GM23338 (cell line): ENCODE measurements at regions not wholly inside any gene's neighbourhood (a gene's known extent, or its start where the extent isn't known, plus 50 kb on each side); places are given as distances from the start of the nearest gene placed in this dataset.

Experiments used
- ATAC-seq: fragments of 200-7000 bp; cut with Tn5 transposase; 3 replicates; pipeline ENCODE4 v1.9.1; 2020
- DNase-seq: peaks from one replicate; pipeline ENCODE4 v3.0.0-alpha.2; 2015; ENCODE audit warnings: low spot score
- H2AFZ ChIP-seq: fragments of 200-600 bp; sonication (generic); 2 replicates; pipeline ENCODE4 v1.8.0; 2016; ENCODE audit warnings: antibody characterized with exemption, mild to moderate bottlenecking, moderate library complexity
- H3F3A ChIP-seq: fragments of 200-600 bp; sonication (generic); replicated peaks from 2 replicates; pipeline ENCODE4 v1.8.0; 2017; ENCODE audit warnings: antibody characterized with exemption, mixed run types, low read depth
- H3K27ac ChIP-seq: fragments of 200-600 bp; sonication (generic); 2 replicates; pipeline ENCODE4 v1.6.1; 2016; ENCODE audit warnings: low read depth
- H3K27me3 ChIP-seq: fragments of 200-600 bp; sonication (generic); 2 replicates; pipeline ENCODE4 v1.8.0; 2016; ENCODE audit warnings: mild to moderate bottlenecking, mixed run types, moderate library complexity; ENCODE audit not compliant: insufficient read depth
- H3K36me3 ChIP-seq: fragments of 200-600 bp; sonication (generic); 2 replicates; pipeline ENCODE4 v1.8.0; 2016; ENCODE audit warnings: mild to moderate bottlenecking; ENCODE audit not compliant: insufficient read depth
- H3K4me1 ChIP-seq: fragments of 200-600 bp; sonication (generic); 2 replicates; pipeline ENCODE4 v1.8.0; 2016; ENCODE audit warnings: mild to moderate bottlenecking, moderate library complexity; ENCODE audit not compliant: insufficient read depth
- H3K4me2 ChIP-seq: fragments of 200-600 bp; sonication (generic); 2 replicates; pipeline ENCODE4 v1.7.1; 2017; ENCODE audit warnings: mixed run types
- H3K4me3 ChIP-seq: fragments of 200-600 bp; sonication (generic); 2 replicates; pipeline ENCODE4 v1.6.1; 2016; ENCODE audit warnings: mixed run types
- H3K79me2 ChIP-seq: fragments of 200-600 bp; sonication (generic); replicated peaks from 2 replicates; pipeline ENCODE4 v1.8.0; 2017; ENCODE audit warnings: mild to moderate bottlenecking; ENCODE audit not compliant: insufficient read depth
- H3K9me2 ChIP-seq: fragments of 200-600 bp; sonication (generic); 2 replicates; pipeline ENCODE4 v1.8.0; 2017; ENCODE audit not compliant: insufficient read depth
- H4K20me1 ChIP-seq: fragments of 200-600 bp; sonication (generic); replicated peaks from 2 replicates; pipeline ENCODE4 v1.8.0; 2017; ENCODE audit warnings: mild to moderate bottlenecking; ENCODE audit not compliant: insufficient read depth
- H3K27ac Mint-ChIP-seq: 2 replicates; pipeline ENCODE4 v1.8.0; 2020; ENCODE audit warnings: inconsistent platforms, mild to moderate bottlenecking, moderate library complexity, mixed read lengths
- H3K27me3 Mint-ChIP-seq: 3 replicates; pipeline ENCODE4 v1.8.0; 2022; ENCODE audit warnings: low read depth, mild to moderate bottlenecking, moderate library complexity, mixed read lengths, inconsistent platforms; ENCODE audit not compliant: insufficient read depth, poor library complexity
- H3K36me3 Mint-ChIP-seq: 3 replicates; pipeline ENCODE4 v1.8.0; 2021; ENCODE audit warnings: low read depth, mild to moderate bottlenecking, inconsistent platforms, moderate library complexity, mixed read lengths
- H3K4me1 Mint-ChIP-seq: 3 replicates; pipeline ENCODE4 v1.8.0; 2020; ENCODE audit warnings: mild to moderate bottlenecking, inconsistent platforms, mixed read lengths
- H3K4me3 Mint-ChIP-seq: 3 replicates; pipeline ENCODE4 v1.8.0; 2021; ENCODE audit warnings: moderate library complexity, mild to moderate bottlenecking, inconsistent platforms, mixed read lengths
- H3K9me3 Mint-ChIP-seq: 3 replicates; pipeline ENCODE4 v1.8.0; 2020; ENCODE audit warnings: moderate library complexity, mild to moderate bottlenecking, inconsistent platforms, mixed read lengths
- CREB1 ChIP-seq: fragments of 250-450 bp; sonication (Bioruptor Pico); IDR thresholded peaks from 2 replicates; pipeline ENCODE4 v1.5.0; 2020; ENCODE audit warnings: low read depth, mild to moderate bottlenecking, moderate library complexity
- CTCF ChIP-seq, 2 experiments: fragments of 200-600 bp in 1 of 2; sonication (generic) in 1 of 2; conservative IDR thresholded peaks; 2 replicates each; pipeline versions ENCODE4 v1.5.1 to v1.6.1; 2016 to 2017; ENCODE audit warnings: antibody characterized with exemption in 2 of 2, low read depth in 2 of 2, mild to moderate bottlenecking in 2 of 2, moderate library complexity in 1 of 2
- EZH2 ChIP-seq: fragments of 200-600 bp; sonication (generic); IDR thresholded peaks from one replicate; pipeline ENCODE4 v1.8.0; 2017; ENCODE audit warnings: antibody characterized with exemption, mild to moderate bottlenecking, low read depth; ENCODE audit not compliant: unreplicated experiment
- NANOG ChIP-seq: IDR thresholded peaks from 2 replicates; pipeline ENCODE4 v1.6.1; 2016; ENCODE audit warnings: antibody characterized with exemption, borderline replicate concordance

GRCh38 chr4:54384563-54384962, 155.5 kb downstream of the PDGFRA start:
- no peaks in the 10 kb centered on the region for H4K20me1 ChIP-seq
- peaks cover 2% of the 10 kb centered on the region; the same call in 1 of the 3 replicates for H3K4me1 Mint-ChIP-seq
- H3K27ac Mint-ChIP-seq, result no peak overlapping the region
- H3K4me3 ChIP-seq, result no peak overlapping the region
- H3K27me3 Mint-ChIP-seq, result no peaks in the 10 kb centered on the region
- H3K79me2 ChIP-seq, result no peaks in the 10 kb centered on the region
- no peak overlapping the region for H3K4me3 Mint-ChIP-seq
- no peaks in the 10 kb centered on the region for H3K36me3 ChIP-seq
- no peaks in the 10 kb centered on the region; the same call in 2 of the 3 replicates for H3K36me3 Mint-ChIP-seq
- H3K4me2 ChIP-seq, result no peak overlapping the region
- no peaks in the 10 kb centered on the region for H3F3A ChIP-seq
- peak; percentile 52 for ATAC-seq
- no peaks in the 10 kb centered on the region for H3K4me1 ChIP-seq
- H3K27me3 ChIP-seq, result no peaks in the 10 kb centered on the region
- H2AFZ ChIP-seq, result peak overlapping the region; percentile 56; the same call in 1 of the 2 replicates
- H3K9me3 Mint-ChIP-seq, result peaks cover 4% of the 10 kb centered on the region; the same call in 2 of the 3 replicates
- H3K27ac ChIP-seq, result no peak overlapping the region
- TF ChIP-seq CTCF (conservative IDR thresholded peaks at IDR 0.05; ENCODE audit: low read depth in 2 of 2) (peak; percentile 39 to 66; a peak in 3 of 4 replicates), NANOG (no peak), EZH2 (no peak)
- DNase-seq, result peak; percentile 31
- no peaks in the 10 kb centered on the region for H3K9me2 ChIP-seq

DNA sequence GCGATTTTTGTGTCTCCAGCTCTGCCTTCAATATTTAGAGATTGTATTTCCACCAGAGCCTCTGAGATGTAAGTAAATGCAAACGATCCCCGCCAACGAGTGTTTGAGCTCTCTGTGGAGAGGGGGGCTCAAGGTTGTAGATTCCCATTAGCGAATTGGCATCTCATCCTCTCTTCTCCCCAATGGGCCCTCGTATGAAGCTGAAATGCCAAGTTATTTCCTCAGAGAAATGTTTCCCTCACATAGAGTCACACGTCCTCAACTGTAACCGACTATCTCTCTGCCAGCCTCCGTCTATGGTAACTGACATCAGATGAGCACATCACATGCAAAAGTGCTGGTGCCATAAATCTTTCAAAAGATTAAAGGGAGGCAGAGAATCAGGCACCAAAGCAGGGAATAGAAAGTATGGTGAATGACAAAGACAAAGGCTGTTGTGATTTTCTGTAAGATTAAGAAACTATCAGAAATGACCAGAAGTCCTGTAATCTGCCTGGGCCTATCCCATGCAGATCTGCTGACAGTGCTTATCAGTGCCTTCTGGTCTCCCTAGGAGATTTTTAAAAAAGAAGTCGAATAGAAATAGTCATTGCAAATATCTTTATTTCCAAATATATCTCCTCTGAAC, 157.1 kb downstream of the PDGFRA start:
- H3K27me3 ChIP-seq, result no peaks in the 10 kb centered on the region
- no peaks in the 10 kb centered on the region for H3K27me3 Mint-ChIP-seq
- peaks cover 2% of the 10 kb centered on the region; the same call in 1 of the 3 replicates for H3K4me1 Mint-ChIP-seq
- H3K4me1 ChIP-seq, result no peaks in the 10 kb centered on the region
- no peaks in the 10 kb centered on the region for H3K36me3 ChIP-seq
- no peaks in the 10 kb centered on the region for H3K79me2 ChIP-seq
- peaks cover 4% of the 10 kb centered on the region; the same call in 2 of the 3 replicates for H3K9me3 Mint-ChIP-seq
- H3K4me3 ChIP-seq, result no peak overlapping the region
- DNase-seq (no peak), ATAC-seq (no peak)
- TF ChIP-seq NANOG, result no peak
- H4K20me1 ChIP-seq, result no peaks in the 10 kb centered on the region
- H3K27ac ChIP-seq, result no peak overlapping the region
- H2AFZ ChIP-seq, result no peak overlapping the region
- H3K27ac Mint-ChIP-seq, result no peak overlapping the region
- no peaks in the 10 kb centered on the region for H3K9me2 ChIP-seq
- no peaks in the 10 kb centered on the region; the same call in 2 of the 3 replicates for H3K36me3 Mint-ChIP-seq
- H3F3A ChIP-seq, result no peaks in the 10 kb centered on the region
- no peak overlapping the region for H3K4me2 ChIP-seq
- H3K4me3 Mint-ChIP-seq, result no peak overlapping the region

- Mint-ChIP-seq H3K27me3 (no peaks in the 10 kb centered on the region), H3K4me3 (no peak overlapping the region), H3K9me3 (peaks cover 4% of the 10 kb centered on the region; the same call in 2 of the 3 replicates), H3K36me3 (no peaks in the 10 kb centered on the region; the same call in 2 of the 3 replicates), H3K4me1 (peaks cover 2% of the 10 kb centered on the region; the same call in 1 of the 3 replicates), H3K27ac (no peak overlapping the region)
- H3K27ac ChIP-seq, result no peak overlapping the region
- TF ChIP-seq NANOG (no peak), CREB1 (CRISPR knock-in tag) (no peak)
- no peak for DNase-seq
- H3K4me1 ChIP-seq, result no peaks in the 10 kb centered on the region
- no peak overlapping the region for H3K4me2 ChIP-seq
- H3K27me3 ChIP-seq, result no peaks in the 10 kb centered on the region
- no peaks in the 10 kb centered on the region for H3K79me2 ChIP-seq
- no peaks in the 10 kb centered on the region for H3F3A ChIP-seq
- no peak for ATAC-seq
- H3K36me3 ChIP-seq, result no peaks in the 10 kb centered on the region
- H3K4me3 ChIP-seq, result no peak overlapping the region
- H3K9me2 ChIP-seq, result no peaks in the 10 kb centered on the region
- H2AFZ ChIP-seq, result no peak overlapping the region
- H4K20me1 ChIP-seq, result no peaks in the 10 kb centered on the region
Observed at GRCh38 chr4:54386693-54387092, 157.6 kb downstream of the PDGFRA start.
